ENCODE measurements at regions not wholly inside any gene's neighbourhood (a gene's known extent, or its start where the extent isn't known, plus 50 kb on each side); places are given as distances from the start of the nearest gene placed in this dataset.
A peak's percentile ranks its signal among the peaks of the same experiment; 100 is the strongest.

- ATAC-seq, result no peak
- intact Hi-C loops (cut with DNase I), result no loop called here
- DNase-seq, result no peak
Observed at GRCh38 chr2:18399601-18400000, 160.9 kb downstream of the RDH14 start.

- ATAC-seq, result no peak
- intact Hi-C loops (cut with DNase I), result no loop called here
- DNase-seq, result no peak
Observed at GRCh38 chr2:18398833-18399232, 161.6 kb downstream of the RDH14 start.

- intact Hi-C loops (cut with DNase I), result no loop called here
- ATAC-seq (peak in 1 of 2 donors; percentile 23), DNase-seq (no peak)
Observed at GRCh38 chr2:18396329-18397010, 164.0 kb downstream of the RDH14 start.

GRCh38 chr2:18395555-18395954 is 164.9 kb downstream of the RDH14 start:
- intact Hi-C loops (cut with DNase I), result no loop called here
- ATAC-seq (no peak), DNase-seq (no peak)

GRCh38 chr2:18387441-18388206 is 172.8 kb downstream of the RDH14 start:
- intact Hi-C loops (cut with DNase I), result loop anchor here in 1 of 2 donors (10.0 kb wide), 1 partner anchor 1477 kb away; no protein-coding TSS in a partner anchor
- DNase-seq (peak; percentile 64), ATAC-seq (peak; percentile 91 to 93)

- ATAC-seq (no peak), DNase-seq (no peak)
- intact Hi-C loops (cut with DNase I), result loop anchor here in 1 of 2 donors (10.0 kb wide), 1 partner anchor 1481 kb away; no protein-coding TSS in a partner anchor
Observed at GRCh38 chr2:18384242-18384641, 176.2 kb downstream of the RDH14 start.

- intact Hi-C loops (cut with DNase I), result loop anchor here in 1 of 2 donors (10.0 kb wide), 1 partner anchor 1483 kb away; no protein-coding TSS in a partner anchor
Observed at GRCh38 chr2:18381386-18381785, 179.1 kb downstream of the RDH14 start.

GRCh38 chr2:18380321-18380720 is 180.1 kb downstream of the RDH14 start:
- intact Hi-C loops (cut with DNase I), result loop anchor here in 1 of 2 donors (10.0 kb wide), 1 partner anchor 1484 kb away; no protein-coding TSS in a partner anchor
- no peak for DNase-seq
- no peak for ATAC-seq

More at GRCh38 chr2:18381386-18381785, 179.1 kb downstream of the RDH14 start:
- DNase-seq (no peak), ATAC-seq (no peak)

- ATAC-seq (no peak), DNase-seq (no peak)
- intact Hi-C loops (cut with DNase I), result loop anchor here (2.0 to 10.0 kb wide), 3 partner anchors 528 to 1485 kb away; no protein-coding TSS in a partner anchor
Observed at GRCh38 chr2:18379870-18380269, 180.6 kb downstream of the RDH14 start.

- ATAC-seq (peak; percentile 34 to 63), DNase-seq (no peak)
- intact Hi-C loops (cut with DNase I), result loop anchor here (2.0 to 5.0 kb wide), 2 partner anchors 526 to 527 kb away; no protein-coding TSS in a partner anchor
Observed at GRCh38 chr2:18378020-18378653, 182.3 kb downstream of the RDH14 start.

- DNase-seq, result no peak
- intact Hi-C loops (cut with DNase I), result loop anchor here in 1 of 2 donors (5.0 kb wide), 1 partner anchor 525 kb away; no protein-coding TSS in a partner anchor
- ATAC-seq, result no peak
Observed at GRCh38 chr2:18376936-18377335, 183.5 kb downstream of the RDH14 start.

GRCh38 chr2:18373664-18374063 is 186.8 kb downstream of the RDH14 start:
- intact Hi-C loops (cut with DNase I), result no loop called here
- no peak for DNase-seq
- ATAC-seq, result no peak

GRCh38 chr2:18373081-18373480 is 187.4 kb downstream of the RDH14 start:
- no peak for ATAC-seq
- intact Hi-C loops (cut with DNase I), result no loop called here
- DNase-seq, result no peak

- intact Hi-C loops (cut with DNase I), result no loop called here
- ATAC-seq (no peak), DNase-seq (no peak)
Observed at GRCh38 chr2:18372641-18373040, 187.8 kb downstream of the RDH14 start.

- ATAC-seq (no peak), DNase-seq (no peak)
- intact Hi-C loops (cut with DNase I), result no loop called here
Observed at GRCh38 chr2:18369760-18370159, 190.7 kb downstream of the RDH14 start.

GRCh38 chr2:18368008-18368407 is 192.4 kb downstream of the RDH14 start:
- DNase-seq (no peak), ATAC-seq (no peak)
- intact Hi-C loops (cut with DNase I), result no loop called here

- intact Hi-C loops (cut with DNase I), result no loop called here
- DNase-seq (no peak), ATAC-seq (no peak)
Observed at GRCh38 chr2:18365342-18365741, 195.1 kb downstream of the RDH14 start.

- intact Hi-C loops (cut with DNase I), result no loop called here
- ATAC-seq, result no peak
- no peak for DNase-seq
Observed at GRCh38 chr2:18363348-18363747, 197.1 kb downstream of the RDH14 start.

- no peak for DNase-seq
- intact Hi-C loops (cut with DNase I), result no loop called here
Observed at GRCh38 chr2:18362696-18363095, 197.8 kb downstream of the RDH14 start.

GRCh38 chr2:18357537-18357936 is 202.9 kb downstream of the RDH14 start:
- ATAC-seq (no peak), DNase-seq (no peak)
- intact Hi-C loops (cut with DNase I), result no loop called here

More at GRCh38 chr2:18362696-18363095, 197.8 kb downstream of the RDH14 start:
- no peak for ATAC-seq

Data from left cardiac atrium (tissue), 4 donors.